Suprapubic skin (tissue), 3 donors: ENCODE measurements at regions not wholly inside any gene's neighbourhood (a gene's known extent, or its start where the extent isn't known, plus 50 kb on each side); places are given as distances from the start of the nearest gene placed in this dataset.
"Not testable (repeated sequence)": the region's sequence is repeated elsewhere in the genome, so short reads cannot be mapped to it uniquely, and the experiment has no call there.

ENCODE experiments used
- EP300 ChIP-seq: sonication (generic); formaldehyde crosslinking; IDR thresholded peaks from one replicate; pipeline ENCODE4 v1.6.1; 2017; ENCODE audit warnings: antibody characterized with exemption
- POLR2A ChIP-seq, 2 donors: fragments of 450-650 bp; IDR thresholded peaks; one replicate each; pipeline ENCODE4 v1.6.1; 2017; ENCODE audit warnings: antibody characterized with exemption in 2 of 2, mild to moderate bottlenecking in 2 of 2, moderate library complexity in 2 of 2
- TF ChIP-seq, protein P1 (sequence below), 2 donors: fragments of 200-600 bp in 1 of 2; fragments of 450-650 bp in 1 of 2; sonication (generic) in 1 of 2; IDR thresholded peaks; one replicate each; pipeline ENCODE4 v1.5.1; 2016 to 2019; ENCODE audit warnings: antibody characterized with exemption in 2 of 2, mild to moderate bottlenecking in 1 of 2, moderate library complexity in 1 of 2

DNA sequence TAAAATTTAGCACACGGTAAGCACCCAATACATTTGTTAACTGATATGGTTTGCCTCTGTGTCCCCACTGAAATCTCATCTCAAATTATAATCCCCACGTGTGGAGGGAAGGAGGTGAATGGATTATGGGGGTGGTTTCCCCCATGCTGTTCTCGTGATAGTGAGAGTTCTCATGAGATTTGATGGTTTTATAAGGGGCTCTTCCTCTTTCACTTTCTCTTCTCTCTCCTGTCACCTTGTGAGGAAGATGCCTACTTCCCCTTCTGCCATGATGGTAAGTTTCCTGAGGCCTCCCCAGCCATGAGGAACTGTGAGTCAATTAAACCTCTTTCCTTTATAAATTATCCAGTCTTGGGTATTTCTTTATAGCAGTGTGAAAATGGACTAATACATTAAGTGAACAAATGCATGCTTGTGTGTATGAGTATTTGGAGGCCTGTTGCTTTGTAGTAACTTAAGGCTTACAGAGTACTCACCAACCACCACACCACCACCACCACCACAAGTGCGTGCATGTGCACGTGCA is 159.8 kb downstream of the MTX2 start:
- TF ChIP-seq POLR2A (IDR thresholded peaks at IDR 0.05); EP300: not testable (repeated sequence)
- TF ChIP-seq, protein P1, sequence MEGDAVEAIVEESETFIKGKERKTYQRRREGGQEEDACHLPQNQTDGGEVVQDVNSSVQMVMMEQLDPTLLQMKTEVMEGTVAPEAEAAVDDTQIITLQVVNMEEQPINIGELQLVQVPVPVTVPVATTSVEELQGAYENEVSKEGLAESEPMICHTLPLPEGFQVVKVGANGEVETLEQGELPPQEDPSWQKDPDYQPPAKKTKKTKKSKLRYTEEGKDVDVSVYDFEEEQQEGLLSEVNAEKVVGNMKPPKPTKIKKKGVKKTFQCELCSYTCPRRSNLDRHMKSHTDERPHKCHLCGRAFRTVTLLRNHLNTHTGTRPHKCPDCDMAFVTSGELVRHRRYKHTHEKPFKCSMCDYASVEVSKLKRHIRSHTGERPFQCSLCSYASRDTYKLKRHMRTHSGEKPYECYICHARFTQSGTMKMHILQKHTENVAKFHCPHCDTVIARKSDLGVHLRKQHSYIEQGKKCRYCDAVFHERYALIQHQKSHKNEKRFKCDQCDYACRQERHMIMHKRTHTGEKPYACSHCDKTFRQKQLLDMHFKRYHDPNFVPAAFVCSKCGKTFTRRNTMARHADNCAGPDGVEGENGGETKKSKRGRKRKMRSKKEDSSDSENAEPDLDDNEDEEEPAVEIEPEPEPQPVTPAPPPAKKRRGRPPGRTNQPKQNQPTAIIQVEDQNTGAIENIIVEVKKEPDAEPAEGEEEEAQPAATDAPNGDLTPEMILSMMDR (IDR thresholded peaks at IDR 0.05): not testable (repeated sequence)
